Stimulated activated CD4-positive, alpha-beta T cell treated with anti-CD3 and anti-CD28 coated beads, Interleukin-4, amount 100 ng/mL, for 24 hours (primary cell): ENCODE measurements at regions not wholly inside any gene's neighbourhood (a gene's known extent, or its start where the extent isn't known, plus 50 kb on each side); places are given as distances from the start of the nearest gene placed in this dataset.

Source experiments
- DNase-seq: peaks from one replicate; pipeline ENCODE4 v3.0.0-alpha.2; 2020

- no peak for DNase-seq
Observed at GRCh38 chrX:14476205-14476604, 53.1 kb upstream of the GLRA2 start.

GRCh38 chrX:14449773-14450172 lies 79.6 kb upstream of the GLRA2 start:
- DNase-seq, result no peak

GRCh38 chrX:14448406-14448805 lies 80.9 kb upstream of the GLRA2 start:
- no peak for DNase-seq

GRCh38 chrX:14440106-14440505 lies 89.2 kb upstream of the GLRA2 start:
- DNase-seq, result no peak

GRCh38 chrX:14427614-14428013 lies 101.7 kb upstream of the GLRA2 start:
- no peak for DNase-seq

- DNase-seq, result no peak
Observed at GRCh38 chrX:14420841-14421240, 108.5 kb upstream of the GLRA2 start.

- no peak for DNase-seq
Observed at GRCh38 chrX:14412686-14413085, 116.7 kb upstream of the GLRA2 start.

GRCh38 chrX:14411326-14411725 lies 118.0 kb upstream of the GLRA2 start:
- DNase-seq, result no peak

GRCh38 chrX:14409341-14409740 lies 120.0 kb upstream of the GLRA2 start:
- DNase-seq, result no peak

- DNase-seq, result no peak
Observed at GRCh38 chrX:14406225-14406624, 123.1 kb upstream of the GLRA2 start.

GRCh38 chrX:14398725-14399124 lies 130.6 kb upstream of the GLRA2 start:
- no peak for DNase-seq

GRCh38 chrX:14389682-14390081 lies 139.7 kb upstream of the GLRA2 start:
- no peak for DNase-seq

GRCh38 chrX:14386981-14387380 lies 142.4 kb upstream of the GLRA2 start:
- DNase-seq, result no peak

- DNase-seq, result no peak
Observed at GRCh38 chrX:14380044-14380443, 149.3 kb upstream of the GLRA2 start.

GRCh38 chrX:14377427-14377826 lies 151.9 kb upstream of the GLRA2 start:
- DNase-seq, result no peak

GRCh38 chrX:14363728-14364127 lies 165.6 kb upstream of the GLRA2 start:
- no peak for DNase-seq

GRCh38 chrX:14362721-14363120 lies 166.6 kb upstream of the GLRA2 start:
- DNase-seq, result no peak

GRCh38 chrX:14361435-14361834 lies 167.9 kb upstream of the GLRA2 start:
- no peak for DNase-seq

- DNase-seq, result no peak
Observed at GRCh38 chrX:14359727-14360126, 169.6 kb upstream of the GLRA2 start.

GRCh38 chrX:14359316-14359715 lies 170.0 kb upstream of the GLRA2 start:
- DNase-seq, result no peak

- no peak for DNase-seq
Observed at GRCh38 chrX:14357314-14357713, 172.0 kb upstream of the GLRA2 start.

GRCh38 chrX:14356401-14356800 lies 172.9 kb upstream of the GLRA2 start:
- no peak for DNase-seq

GRCh38 chrX:14355556-14355955 lies 173.8 kb upstream of the GLRA2 start:
- DNase-seq, result no peak

- no peak for DNase-seq
Observed at GRCh38 chrX:14354521-14354920, 174.8 kb upstream of the GLRA2 start.

GRCh38 chrX:14352511-14352910 lies 176.8 kb upstream of the GLRA2 start:
- DNase-seq, result no peak
